ENCODE measurements at regions not wholly inside any gene's neighbourhood (a gene's known extent, or its start where the extent isn't known, plus 50 kb on each side); places are given as distances from the start of the nearest gene placed in this dataset.

GRCh38 chr16:63882576-63882975 is 1239.3 kb downstream of the CDH11 start:
- no peak for TF ChIP-seq POLR2A (IDR thresholded peaks at IDR 0.05)
- TF ChIP-seq, protein P1, sequence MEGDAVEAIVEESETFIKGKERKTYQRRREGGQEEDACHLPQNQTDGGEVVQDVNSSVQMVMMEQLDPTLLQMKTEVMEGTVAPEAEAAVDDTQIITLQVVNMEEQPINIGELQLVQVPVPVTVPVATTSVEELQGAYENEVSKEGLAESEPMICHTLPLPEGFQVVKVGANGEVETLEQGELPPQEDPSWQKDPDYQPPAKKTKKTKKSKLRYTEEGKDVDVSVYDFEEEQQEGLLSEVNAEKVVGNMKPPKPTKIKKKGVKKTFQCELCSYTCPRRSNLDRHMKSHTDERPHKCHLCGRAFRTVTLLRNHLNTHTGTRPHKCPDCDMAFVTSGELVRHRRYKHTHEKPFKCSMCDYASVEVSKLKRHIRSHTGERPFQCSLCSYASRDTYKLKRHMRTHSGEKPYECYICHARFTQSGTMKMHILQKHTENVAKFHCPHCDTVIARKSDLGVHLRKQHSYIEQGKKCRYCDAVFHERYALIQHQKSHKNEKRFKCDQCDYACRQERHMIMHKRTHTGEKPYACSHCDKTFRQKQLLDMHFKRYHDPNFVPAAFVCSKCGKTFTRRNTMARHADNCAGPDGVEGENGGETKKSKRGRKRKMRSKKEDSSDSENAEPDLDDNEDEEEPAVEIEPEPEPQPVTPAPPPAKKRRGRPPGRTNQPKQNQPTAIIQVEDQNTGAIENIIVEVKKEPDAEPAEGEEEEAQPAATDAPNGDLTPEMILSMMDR (IDR thresholded peaks at IDR 0.05): no peak

Measured in transverse colon (tissue), 3 donors.